ENCODE measurements at regions not wholly inside any gene's neighbourhood (a gene's known extent, or its start where the extent isn't known, plus 50 kb on each side); places are given as distances from the start of the nearest gene placed in this dataset.

- no peak for DNase-seq (ENCODE audit: low spot score)
- no peak for TF ChIP-seq CTCF (IDR thresholded peaks at IDR 0.05; ENCODE audit: extremely low read depth, missing control alignments)
These were observed 82.3 kb downstream of the KATNIP start for GRCh38 chr16:27632216-27632615.

GRCh38 chr16:27633221-27633620 is 83.3 kb downstream of the KATNIP start:
- TF ChIP-seq CTCF (IDR thresholded peaks at IDR 0.05; ENCODE audit: extremely low read depth, missing control alignments): no peak
- DNase-seq (ENCODE audit: low spot score): no peak

GRCh38 chr16:27633721-27634120 is 83.8 kb downstream of the KATNIP start:
- DNase-seq (ENCODE audit: low spot score): no peak
- TF ChIP-seq CTCF (IDR thresholded peaks at IDR 0.05; ENCODE audit: extremely low read depth, missing control alignments): no peak

GRCh38 chr16:27634779-27635178 is 84.8 kb downstream of the KATNIP start:
- TF ChIP-seq CTCF (IDR thresholded peaks at IDR 0.05; ENCODE audit: extremely low read depth, missing control alignments): no peak
- DNase-seq (ENCODE audit: low spot score): no peak

- TF ChIP-seq CTCF (IDR thresholded peaks at IDR 0.05; ENCODE audit: extremely low read depth, missing control alignments): no peak
- DNase-seq (ENCODE audit: low spot score): no peak
These were observed 86.7 kb downstream of the KATNIP start for GRCh38 chr16:27636453-27637240.

- DNase-seq (ENCODE audit: low spot score): no peak
- TF ChIP-seq CTCF (IDR thresholded peaks at IDR 0.05; ENCODE audit: extremely low read depth, missing control alignments): no peak
These were observed 89.1 kb downstream of the KATNIP start for GRCh38 chr16:27638833-27639560.

- peak; percentile 77 for DNase-seq (ENCODE audit: low spot score)
- TF ChIP-seq CTCF (IDR thresholded peaks at IDR 0.05; ENCODE audit: extremely low read depth, missing control alignments): peak; percentile 76
These were observed 89.8 kb downstream of the KATNIP start for GRCh38 chr16:27639561-27640276.
